Omental fat pad (tissue), 3 donors: ENCODE measurements at regions not wholly inside any gene's neighbourhood (a gene's known extent, or its start where the extent isn't known, plus 50 kb on each side); places are given as distances from the start of the nearest gene placed in this dataset.

ENCODE experiments used
- ATAC-seq: fragments of 150-250 bp; one replicate; pipeline ENCODE4 v1.9.1; 2016; ENCODE audit warnings: mild to moderate bottlenecking, moderate library complexity; ENCODE audit not compliant: low FRiP score
- DNase-seq: peaks from one replicate; pipeline ENCODE4 v3.0.0-alpha.2; 2019; ENCODE audit warnings: low spot score
- CTCF ChIP-seq, 3 donors: fragments of 450-650 bp; IDR thresholded peaks; one replicate each; pipeline ENCODE4 v1.5.1; 2016 to 2017; ENCODE audit warnings: antibody characterized with exemption in 3 of 3, mild to moderate bottlenecking in 3 of 3, moderate library complexity in 2 of 3

- no peak for TF ChIP-seq CTCF (IDR thresholded peaks at IDR 0.05)
- ATAC-seq (no peak), DNase-seq (no peak)
Observed at GRCh38 chr2:5235701-5236100, 456.5 kb upstream of the SOX11 start.

- no peak for TF ChIP-seq CTCF (IDR thresholded peaks at IDR 0.05)
- ATAC-seq (no peak), DNase-seq (no peak)
Observed at GRCh38 chr2:5236249-5236648, 455.9 kb upstream of the SOX11 start.

- ATAC-seq (no peak), DNase-seq (no peak)
- TF ChIP-seq CTCF (IDR thresholded peaks at IDR 0.05), result no peak
Observed at GRCh38 chr2:5242751-5243150, 449.4 kb upstream of the SOX11 start.

- no peak for TF ChIP-seq CTCF (IDR thresholded peaks at IDR 0.05)
- ATAC-seq (no peak), DNase-seq (no peak)
Observed at GRCh38 chr2:5250482-5250881, 441.7 kb upstream of the SOX11 start.

- ATAC-seq (no peak), DNase-seq (no peak)
- TF ChIP-seq CTCF (IDR thresholded peaks at IDR 0.05), result no peak
Observed at GRCh38 chr2:5253263-5253662, 438.9 kb upstream of the SOX11 start.

GRCh38 chr2:5254791-5255332 is 437.3 kb upstream of the SOX11 start:
- no peak for TF ChIP-seq CTCF (IDR thresholded peaks at IDR 0.05)
- no peak for DNase-seq
- no peak for ATAC-seq

- DNase-seq, result no peak
- TF ChIP-seq CTCF (IDR thresholded peaks at IDR 0.05), result no peak
- ATAC-seq, result no peak
Observed at GRCh38 chr2:5263291-5263690, 428.9 kb upstream of the SOX11 start.
